ENCODE measurements at regions not wholly inside any gene's neighbourhood (a gene's known extent, or its start where the extent isn't known, plus 50 kb on each side); places are given as distances from the start of the nearest gene placed in this dataset.

GRCh38 chr10:16341637-16342036 is 95.2 kb upstream of the PTER start:
- in situ Hi-C loops (cut with HindIII; ENCODE audit: low sequenced_read_pairs): no loop called here

GRCh38 chr10:16348891-16349290 is 87.9 kb upstream of the PTER start:
- in situ Hi-C loops (cut with HindIII; ENCODE audit: low sequenced_read_pairs): no loop called here

GRCh38 chr10:16352146-16352545 is 84.7 kb upstream of the PTER start:
- in situ Hi-C loops (cut with HindIII; ENCODE audit: low sequenced_read_pairs): no loop called here

GRCh38 chr10:16360001-16360400 is 76.8 kb upstream of the PTER start:
- in situ Hi-C loops (cut with HindIII; ENCODE audit: low sequenced_read_pairs): no loop called here

GRCh38 chr10:16360425-16360824 is 76.4 kb upstream of the PTER start:
- in situ Hi-C loops (cut with HindIII; ENCODE audit: low sequenced_read_pairs): no loop called here

GRCh38 chr10:16361086-16361485 is 75.7 kb upstream of the PTER start:
- in situ Hi-C loops (cut with HindIII; ENCODE audit: low sequenced_read_pairs): no loop called here

- in situ Hi-C loops (cut with HindIII; ENCODE audit: low sequenced_read_pairs): no loop called here
Measured at GRCh38 chr10:16363741-16364140, 73.1 kb upstream of the PTER start.

- in situ Hi-C loops (cut with HindIII; ENCODE audit: low sequenced_read_pairs): no loop called here
Measured at GRCh38 chr10:16367621-16368292, 69.1 kb upstream of the PTER start.

GRCh38 chr10:16381083-16381482 is 55.7 kb upstream of the PTER start:
- in situ Hi-C loops (cut with HindIII; ENCODE audit: low sequenced_read_pairs): no loop called here

- in situ Hi-C loops (cut with HindIII; ENCODE audit: low sequenced_read_pairs): no loop called here
Measured at GRCh38 chr10:16384021-16384420, 52.8 kb upstream of the PTER start.

- in situ Hi-C loops (cut with HindIII; ENCODE audit: low sequenced_read_pairs): no loop called here
Measured at GRCh38 chr10:16386855-16387254, 50.0 kb upstream of the PTER start.

Measured in DLD1 (cell line).